Skeletal muscle tissue (tissue), 3 donors: ENCODE measurements at regions not wholly inside any gene's neighbourhood (a gene's known extent, or its start where the extent isn't known, plus 50 kb on each side); places are given as distances from the start of the nearest gene placed in this dataset.

Experiments used
- H3K27ac ChIP-seq: one replicate; pipeline ENCODE4 v1.7.0; 2013; ENCODE audit warnings: mild to moderate bottlenecking, low read depth, low read length, inconsistent platforms
- H3K27me3 ChIP-seq, 3 donors: one replicate each; pipeline ENCODE4 v1.7.0; 2013; ENCODE audit warnings: low read length in 3 of 3; ENCODE audit not compliant: control insufficient read depth in 3 of 3, insufficient read depth in 3 of 3
- H3K36me3 ChIP-seq, 3 donors: one replicate each; pipeline ENCODE4 v1.7.0; 2013; ENCODE audit warnings: low read length in 3 of 3; ENCODE audit not compliant: control insufficient read depth in 3 of 3, insufficient read depth in 3 of 3
- H3K4me1 ChIP-seq, 3 donors: one replicate each; pipeline ENCODE4 v1.7.0; 2013; ENCODE audit warnings: low read length in 3 of 3, mild to moderate bottlenecking in 3 of 3; ENCODE audit not compliant: control insufficient read depth in 3 of 3, insufficient read depth in 3 of 3
- H3K4me3 ChIP-seq, 3 donors: one replicate each; pipeline ENCODE4 v1.7.0; 2013; ENCODE audit warnings: low read length in 3 of 3
- H3K9ac ChIP-seq, 3 donors: one replicate each; pipeline ENCODE4 v1.7.0; 2013; ENCODE audit warnings: low read length in 3 of 3, mild to moderate bottlenecking in 3 of 3, moderate library complexity in 2 of 3, low read depth in 1 of 3
- H3K9me3 ChIP-seq, 3 donors: one replicate each; pipeline ENCODE4 v1.7.0; 2013; ENCODE audit warnings: low read length in 3 of 3; ENCODE audit not compliant: control insufficient read depth in 3 of 3
- donor health status: Osteomylitis.

DNA sequence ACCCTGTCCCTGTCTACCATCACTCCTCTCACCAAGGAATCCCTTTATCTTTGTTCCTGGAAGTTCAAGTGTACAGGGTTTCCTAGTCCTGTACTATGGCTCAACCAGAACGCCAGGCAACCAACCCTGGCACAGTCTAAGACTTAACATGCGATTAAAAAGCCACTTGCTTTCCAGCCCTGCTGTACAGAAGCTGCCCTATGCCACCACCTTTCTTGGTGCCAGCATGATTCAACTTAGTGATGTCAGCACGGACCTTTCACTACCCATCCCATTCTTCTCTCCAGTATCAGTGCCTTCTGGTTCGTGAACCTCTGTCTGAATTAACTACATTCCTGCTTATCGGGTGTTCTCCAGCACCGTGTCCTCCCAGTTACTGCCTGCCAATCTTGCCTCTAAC lies 151.1 kb downstream of the KLF12 start:
- H3K27ac ChIP-seq: no peak overlapping the region
- H3K4me3 ChIP-seq: no peak overlapping the region
- no peaks in the 10 kb centered on the region for H3K27me3 ChIP-seq
- peaks cover 1 to 5% (median 2%) of the 10 kb centered on the region in 3 donors for H3K4me1 ChIP-seq
- no peaks in the 10 kb centered on the region for H3K9me3 ChIP-seq
- no peak overlapping the region for H3K9ac ChIP-seq
- peaks cover 0 to 2% (median 0%) of the 10 kb centered on the region in 3 donors for H3K36me3 ChIP-seq

GRCh38 chr13:73981595-73981994 lies 152.6 kb downstream of the KLF12 start:
- no peaks in the 10 kb centered on the region for H3K27me3 ChIP-seq
- no peak overlapping the region for H3K27ac ChIP-seq
- H3K9me3 ChIP-seq: no peaks in the 10 kb centered on the region
- peaks cover 0 to 5% (median 2%) of the 10 kb centered on the region in 3 donors for H3K4me1 ChIP-seq
- H3K4me3 ChIP-seq: no peak overlapping the region
- peaks cover 0 to 2% (median 0%) of the 10 kb centered on the region in 3 donors for H3K36me3 ChIP-seq
- no peak overlapping the region for H3K9ac ChIP-seq

GRCh38 chr13:73975767-73976166 lies 158.4 kb downstream of the KLF12 start:
- no peaks in the 10 kb centered on the region for H3K27me3 ChIP-seq
- no peaks in the 10 kb centered on the region for H3K36me3 ChIP-seq
- no peak overlapping the region for H3K27ac ChIP-seq
- H3K4me1 ChIP-seq: no peaks in the 10 kb centered on the region
- H3K9me3 ChIP-seq: no peaks in the 10 kb centered on the region
- H3K9ac ChIP-seq: no peak overlapping the region
- no peak overlapping the region for H3K4me3 ChIP-seq

- Histone ChIP-seq H3K27ac (no peak overlapping the region), H3K36me3 (no peaks in the 10 kb centered on the region), H3K4me1 (peaks cover 0 to 2% (median 0%) of the 10 kb centered on the region in 3 donors)
Observed at GRCh38 chr13:73974051-73974450, 160.2 kb downstream of the KLF12 start.

DNA sequence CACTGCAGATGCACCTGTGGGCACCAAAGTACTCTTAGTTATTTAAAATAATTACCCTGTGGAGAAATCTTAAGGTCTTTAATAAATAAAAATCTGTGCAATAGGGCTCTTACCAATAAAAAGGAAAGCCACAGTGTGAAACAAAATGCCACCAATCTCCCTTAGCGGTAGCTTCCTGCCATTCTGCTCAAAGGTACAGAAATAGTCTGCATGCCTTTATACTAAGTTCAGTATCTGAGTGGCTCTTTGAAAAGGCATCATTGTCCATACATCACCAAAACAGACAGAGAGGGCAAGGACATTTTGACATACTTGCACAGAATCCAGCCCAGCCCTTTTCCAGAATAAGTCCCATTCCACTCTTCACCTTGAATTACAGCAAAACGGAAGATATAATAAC lies 161.0 kb downstream of the KLF12 start:
- Histone ChIP-seq H3K9ac (no peak overlapping the region), H3K27me3 (no peaks in the 10 kb centered on the region), H3K27ac (no peak overlapping the region), H3K36me3 (no peaks in the 10 kb centered on the region), H3K4me3 (no peak overlapping the region), H3K4me1 (peaks cover 0 to 2% (median 0%) of the 10 kb centered on the region in 3 donors), H3K9me3 (no peaks in the 10 kb centered on the region)

More at GRCh38 chr13:73974051-73974450, 160.2 kb downstream of the KLF12 start:
- Histone ChIP-seq H3K27me3 (no peaks in the 10 kb centered on the region), H3K9ac (no peak overlapping the region), H3K9me3 (no peaks in the 10 kb centered on the region), H3K4me3 (no peak overlapping the region)

GRCh38 chr13:73972545-73972944 lies 161.7 kb downstream of the KLF12 start:
- no peak overlapping the region for H3K4me3 ChIP-seq
- no peaks in the 10 kb centered on the region for H3K9me3 ChIP-seq
- H3K9ac ChIP-seq: no peak overlapping the region
- no peak overlapping the region for H3K27ac ChIP-seq
- peaks cover 0 to 2% (median 0%) of the 10 kb centered on the region in 3 donors for H3K4me1 ChIP-seq
- H3K36me3 ChIP-seq: no peaks in the 10 kb centered on the region
- no peaks in the 10 kb centered on the region for H3K27me3 ChIP-seq

GRCh38 chr13:73971481-73971880 lies 162.7 kb downstream of the KLF12 start:
- H3K4me1 ChIP-seq: peaks cover 0 to 2% (median 1%) of the 10 kb centered on the region in 3 donors
- no peaks in the 10 kb centered on the region for H3K36me3 ChIP-seq
- H3K9me3 ChIP-seq: no peaks in the 10 kb centered on the region
- no peaks in the 10 kb centered on the region for H3K27me3 ChIP-seq
- H3K9ac ChIP-seq: no peak overlapping the region
- no peak overlapping the region for H3K4me3 ChIP-seq
- no peak overlapping the region for H3K27ac ChIP-seq

GRCh38 chr13:73970421-73971055 lies 163.7 kb downstream of the KLF12 start:
- Histone ChIP-seq H3K4me3 (no peak overlapping the region), H3K9me3 (no peaks in the 10 kb centered on the region), H3K36me3 (no peaks in the 10 kb centered on the region), H3K9ac (no peak overlapping the region), H3K27ac (no peak overlapping the region), H3K4me1 (peaks cover 2 to 4% (median 2%) of the 10 kb centered on the region in 3 donors), H3K27me3 (no peaks in the 10 kb centered on the region)

DNA sequence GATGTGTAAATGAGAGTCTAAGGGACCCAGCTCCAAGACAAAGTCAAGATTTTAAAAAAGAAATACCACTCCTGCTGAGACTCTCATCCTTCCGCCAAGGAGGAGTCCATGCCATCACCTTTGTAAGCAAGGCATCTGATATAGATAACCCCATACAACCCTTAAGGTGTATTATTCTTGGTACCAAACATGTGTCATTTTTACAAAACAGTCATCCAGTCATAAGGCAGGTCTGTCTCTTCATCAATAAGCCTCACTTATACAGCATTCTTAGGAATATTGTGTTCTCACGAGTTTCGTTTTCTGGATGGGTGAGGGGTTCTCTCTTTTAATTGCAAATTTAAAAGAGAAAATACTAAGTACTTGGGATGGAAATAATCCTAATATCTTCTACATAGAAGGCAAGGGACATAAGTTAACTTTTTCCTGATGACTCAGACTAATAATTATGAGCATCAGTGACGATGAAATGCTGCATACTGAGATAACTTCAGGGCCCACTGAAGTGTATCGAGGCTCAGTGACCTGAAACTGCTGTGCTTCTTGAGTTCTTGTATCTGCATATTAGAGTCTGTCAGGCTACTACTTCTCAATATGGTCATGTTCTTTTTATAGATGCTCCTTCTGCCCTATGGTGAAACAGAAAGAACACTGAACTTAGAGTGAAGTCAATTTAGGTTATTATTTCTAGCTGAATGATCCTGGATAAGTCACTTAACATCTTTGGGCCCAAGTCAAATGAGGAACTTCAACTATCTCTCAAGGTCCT lies 166.6 kb downstream of the KLF12 start:
- Histone ChIP-seq H3K27me3 (no peaks in the 10 kb centered on the region), H3K4me3 (no peak overlapping the region), H3K36me3 (no peaks in the 10 kb centered on the region), H3K4me1 (peaks cover 2 to 8% (median 2%) of the 10 kb centered on the region in 3 donors), H3K9ac (no peak overlapping the region), H3K27ac (no peak overlapping the region), H3K9me3 (no peaks in the 10 kb centered on the region)

GRCh38 chr13:73966331-73966730 lies 167.9 kb downstream of the KLF12 start:
- Histone ChIP-seq H3K9ac (no peak overlapping the region), H3K36me3 (no peaks in the 10 kb centered on the region), H3K27me3 (no peaks in the 10 kb centered on the region), H3K4me1 (peaks cover 2 to 8% (median 2%) of the 10 kb centered on the region in 3 donors), H3K4me3 (no peak overlapping the region), H3K27ac (no peak overlapping the region), H3K9me3 (no peaks in the 10 kb centered on the region)
